ENCODE measurements at regions not wholly inside any gene's neighbourhood (a gene's known extent, or its start where the extent isn't known, plus 50 kb on each side); places are given as distances from the start of the nearest gene placed in this dataset.

DNA sequence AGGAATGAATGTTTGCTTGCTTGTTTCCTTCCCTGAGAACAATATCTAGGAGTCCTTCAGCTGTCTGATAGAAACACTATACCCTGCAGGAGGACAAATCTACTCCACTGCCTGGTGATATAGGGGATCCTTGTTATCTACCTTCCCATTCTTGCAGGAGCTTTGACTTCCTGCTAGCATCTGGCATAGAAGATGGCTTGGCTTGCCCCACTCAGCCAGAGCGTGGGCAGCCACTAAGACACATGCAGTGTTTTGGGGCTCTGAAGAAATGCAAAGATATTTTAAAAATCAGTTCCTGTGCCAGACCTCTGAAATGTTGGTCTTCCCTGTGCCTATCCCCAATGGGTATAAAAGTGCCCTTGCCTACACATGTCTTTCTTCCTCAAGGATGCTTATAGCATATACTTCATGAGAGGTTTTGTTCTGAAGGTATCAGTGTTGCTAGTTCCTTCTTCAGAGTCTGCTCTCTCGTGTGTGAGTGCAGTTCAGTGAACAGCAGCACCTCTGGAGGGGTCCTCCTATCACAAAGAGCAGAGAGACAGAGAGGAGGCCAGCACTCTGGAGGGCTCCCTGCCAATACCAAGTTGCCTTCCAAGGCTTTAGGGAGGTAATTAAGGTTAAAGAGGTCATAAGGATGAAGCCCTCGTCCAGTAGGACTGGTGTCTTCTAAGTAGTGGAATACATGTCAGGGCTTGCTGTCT lies 149.1 kb upstream of the CALCR start:
- Histone ChIP-seq H3K4me3 (no peak overlapping the region), H3K27ac (no peak overlapping the region), H3K4me1 (no peaks in the 10 kb centered on the region), H3K36me3 (no peaks in the 10 kb centered on the region), H3K9me3 (no peaks in the 10 kb centered on the region), H3K27me3 (no peaks in the 10 kb centered on the region)
- intact Hi-C loops (cut with DNase I): no loop called here
- ATAC-seq (no peak), DNase-seq (no peak)
- TF ChIP-seq, protein P1, sequence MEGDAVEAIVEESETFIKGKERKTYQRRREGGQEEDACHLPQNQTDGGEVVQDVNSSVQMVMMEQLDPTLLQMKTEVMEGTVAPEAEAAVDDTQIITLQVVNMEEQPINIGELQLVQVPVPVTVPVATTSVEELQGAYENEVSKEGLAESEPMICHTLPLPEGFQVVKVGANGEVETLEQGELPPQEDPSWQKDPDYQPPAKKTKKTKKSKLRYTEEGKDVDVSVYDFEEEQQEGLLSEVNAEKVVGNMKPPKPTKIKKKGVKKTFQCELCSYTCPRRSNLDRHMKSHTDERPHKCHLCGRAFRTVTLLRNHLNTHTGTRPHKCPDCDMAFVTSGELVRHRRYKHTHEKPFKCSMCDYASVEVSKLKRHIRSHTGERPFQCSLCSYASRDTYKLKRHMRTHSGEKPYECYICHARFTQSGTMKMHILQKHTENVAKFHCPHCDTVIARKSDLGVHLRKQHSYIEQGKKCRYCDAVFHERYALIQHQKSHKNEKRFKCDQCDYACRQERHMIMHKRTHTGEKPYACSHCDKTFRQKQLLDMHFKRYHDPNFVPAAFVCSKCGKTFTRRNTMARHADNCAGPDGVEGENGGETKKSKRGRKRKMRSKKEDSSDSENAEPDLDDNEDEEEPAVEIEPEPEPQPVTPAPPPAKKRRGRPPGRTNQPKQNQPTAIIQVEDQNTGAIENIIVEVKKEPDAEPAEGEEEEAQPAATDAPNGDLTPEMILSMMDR (IDR thresholded peaks at IDR 0.05): no peak
- no peak for TF ChIP-seq POLR2A (IDR thresholded peaks at IDR 0.05)
- WGBS, 4 donors: 41 to 51% (median 45%) methylated on average over 3 of the region's 3 CpGs

DNA sequence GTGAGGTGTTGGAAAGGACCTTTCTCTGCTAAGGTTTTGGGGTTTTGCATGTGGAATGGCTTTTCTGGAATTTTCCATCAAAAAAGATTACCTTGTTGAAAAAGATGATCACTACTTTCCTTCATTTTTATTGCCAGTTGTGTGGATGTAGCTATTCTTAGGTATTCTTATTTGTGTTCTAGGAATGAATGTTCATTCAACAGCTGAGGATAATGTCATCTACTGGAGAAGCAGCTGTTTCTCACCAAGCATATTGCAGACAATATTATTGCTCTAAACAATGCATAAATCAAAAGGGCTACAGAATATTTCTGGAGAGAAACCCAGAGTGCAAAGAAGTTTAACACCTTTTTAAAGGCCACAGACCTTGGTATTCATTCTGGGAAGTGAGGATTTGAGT lies 145.6 kb upstream of the CALCR start:
- no peak overlapping the region for H3K27ac ChIP-seq
- TF ChIP-seq, protein P1 (IDR thresholded peaks at IDR 0.05): no peak
- no peak for TF ChIP-seq POLR2A (IDR thresholded peaks at IDR 0.05)
- H3K9me3 ChIP-seq: no peaks in the 10 kb centered on the region
- no peak for ATAC-seq
- no peak for DNase-seq
- no peaks in the 10 kb centered on the region for H3K36me3 ChIP-seq
- intact Hi-C loops (cut with DNase I): no loop called here
- no peaks in the 10 kb centered on the region for H3K4me1 ChIP-seq
- no peaks in the 10 kb centered on the region for H3K27me3 ChIP-seq
- H3K4me3 ChIP-seq: no peak overlapping the region

DNA sequence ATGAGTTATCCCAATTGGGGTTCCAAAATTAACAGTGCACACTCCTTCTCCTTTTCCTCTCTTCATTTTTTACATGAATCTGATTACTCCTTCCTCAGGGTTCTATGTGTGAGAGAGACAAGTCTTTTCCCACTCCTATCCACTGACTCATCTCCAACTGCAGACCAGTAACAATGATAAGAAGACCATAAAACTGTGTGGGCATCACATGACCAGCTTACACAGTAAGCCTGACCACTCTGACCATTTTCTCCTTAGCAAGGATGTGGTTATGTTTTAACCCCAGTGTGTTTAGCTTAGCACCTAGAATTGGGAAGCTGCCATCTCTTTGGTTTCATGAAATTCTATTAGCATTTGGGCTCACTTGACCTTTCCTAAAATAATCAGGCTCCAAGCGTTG lies 145.0 kb upstream of the CALCR start:
- ATAC-seq (no peak), DNase-seq (no peak)
- Histone ChIP-seq H3K27ac (no peak overlapping the region), H3K4me1 (no peaks in the 10 kb centered on the region), H3K27me3 (no peaks in the 10 kb centered on the region), H3K9me3 (no peaks in the 10 kb centered on the region), H3K36me3 (no peaks in the 10 kb centered on the region), H3K4me3 (no peak overlapping the region)
- intact Hi-C loops (cut with DNase I): loop anchor here in 2 of 10 donors (5.0 to 10.0 kb wide), 2 partner anchors 365 to 368 kb away; no protein-coding TSS in a partner anchor
- TF ChIP-seq, protein P1 (IDR thresholded peaks at IDR 0.05): no peak
- TF ChIP-seq POLR2A (IDR thresholded peaks at IDR 0.05): no peak
- 53 to 63% (median 60%) methylated on average over 1 of the region's 1 CpG for WGBS, 4 donors

DNA sequence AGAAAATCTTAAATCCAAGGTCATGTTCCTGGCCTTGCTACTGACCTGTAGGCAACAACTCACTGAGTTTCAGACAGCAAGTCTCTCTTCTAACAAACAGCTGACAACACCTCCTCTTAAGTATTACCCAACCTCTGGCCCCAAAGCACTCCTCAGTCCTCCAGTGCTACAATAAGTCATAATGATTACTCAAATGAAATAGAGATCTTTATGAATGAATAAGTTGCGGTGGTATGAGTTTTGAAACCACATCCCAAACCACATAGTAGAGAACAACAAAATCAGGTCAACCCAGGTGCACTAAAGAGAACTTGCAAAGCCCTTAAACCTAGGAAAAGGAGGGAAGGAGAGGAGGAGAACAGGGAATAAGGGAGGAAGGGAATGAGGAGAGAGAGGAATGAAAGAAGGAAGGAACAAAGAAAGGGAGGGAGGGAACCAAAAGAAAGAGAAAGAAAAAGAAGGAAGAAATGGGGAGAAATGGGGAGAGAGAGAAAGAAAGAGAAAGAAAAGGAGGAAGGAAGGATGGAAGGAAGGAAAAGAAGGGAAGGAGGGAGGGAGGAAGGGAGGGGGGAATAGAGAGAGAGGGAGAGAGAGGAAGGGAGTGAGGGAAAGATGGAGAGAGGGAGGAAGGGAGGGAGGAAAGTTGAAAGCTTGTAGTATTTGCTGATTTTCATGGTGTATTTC lies 142.8 kb upstream of the CALCR start:
- H3K27ac ChIP-seq: no peak overlapping the region
- intact Hi-C loops (cut with DNase I): loop anchor here in 2 of 10 donors (5.0 to 10.0 kb wide), 2 partner anchors 367 to 370 kb away; no protein-coding TSS in a partner anchor
- H3K4me3 ChIP-seq: no peak overlapping the region
- no peak for ATAC-seq
- H3K9me3 ChIP-seq: no peaks in the 10 kb centered on the region
- no peaks in the 10 kb centered on the region for H3K27me3 ChIP-seq
- H3K4me1 ChIP-seq: peaks cover 0 to 19% (median 0%) of the 10 kb centered on the region in 12 donors
- no peak for DNase-seq
- TF ChIP-seq POLR2A (IDR thresholded peaks at IDR 0.05): no peak
- TF ChIP-seq, protein P1 (IDR thresholded peaks at IDR 0.05): no peak
- H3K36me3 ChIP-seq: no peaks in the 10 kb centered on the region
- WGBS, 4 donors: 83 to 97% (median 95%) methylated on average over 1 of the region's 1 CpG

All from heart left ventricle (tissue), 16 donors.